Heart right ventricle (tissue), 16 donors: ENCODE measurements at regions not wholly inside any gene's neighbourhood (a gene's known extent, or its start where the extent isn't known, plus 50 kb on each side); places are given as distances from the start of the nearest gene placed in this dataset.

ENCODE experiments used
- ATAC-seq, 8 donors: fragments of 200-7000 bp; cut with Tn5 transposase; one replicate each; pipeline ENCODE4 v1.9.1; 2020; ENCODE audit warnings: mild to moderate bottlenecking in 8 of 8, moderate library complexity in 8 of 8, moderate number of reproducible peaks in 1 of 8
- DNase-seq, 2 donors: peaks; one replicate each; pipeline ENCODE4 v3.0.0-alpha.2; 2020
- H3K27ac ChIP-seq, 10 donors: fragments of 200-600 bp; sonication (generic) in 2 of 10; one replicate each; pipeline versions ENCODE4 v1.5.0 to v1.8.0; 2020 to 2022; ENCODE audit warnings: mild to moderate bottlenecking in 3 of 10
- H3K27me3 ChIP-seq, 7 donors: fragments of 200-600 bp; one replicate each; pipeline ENCODE4 v1.8.0; 2021 to 2022; ENCODE audit warnings: mild to moderate bottlenecking in 2 of 7
- H3K36me3 ChIP-seq, 9 donors: fragments of 200-600 bp; sonication (generic) in 1 of 9; one replicate each; pipeline versions ENCODE4 v1.5.0 to v1.8.0; 2020 to 2022; ENCODE audit warnings: mild to moderate bottlenecking in 2 of 9
- H3K4me1 ChIP-seq, 9 donors: fragments of 200-600 bp; sonication (generic) in 1 of 9; one replicate each; pipeline versions ENCODE4 v1.5.0 to v1.8.0; 2020 to 2022; ENCODE audit warnings: mild to moderate bottlenecking in 4 of 9
- H3K4me3 ChIP-seq, 10 donors: fragments of 200-600 bp; sonication (generic) in 2 of 10; one replicate each; pipeline versions ENCODE4 v1.5.0 to v1.8.0; 2020 to 2022; ENCODE audit warnings: mild to moderate bottlenecking in 7 of 10, moderate library complexity in 2 of 10
- H3K9me3 ChIP-seq, 11 donors: fragments of 200-600 bp in 10 of 11; sonication (generic) in 2 of 11; one replicate each; pipeline versions ENCODE4 v1.5.0 to v1.8.0; 2013 to 2022; ENCODE audit warnings: mild to moderate bottlenecking in 2 of 11, control low read depth in 1 of 11, moderate library complexity in 1 of 11
- CTCF ChIP-seq, 9 donors: fragments of 200-600 bp; sonication (generic) in 2 of 9; IDR thresholded peaks; one replicate each; pipeline versions ENCODE4 v1.5.0 to v1.8.0; 2021 to 2022; ENCODE audit warnings: antibody characterized with exemption in 9 of 9, mild to moderate bottlenecking in 5 of 9, moderate library complexity in 1 of 9
- WGBS, 2 donors: extraction: QIAGEN DNeasy Blood & Tissue Kit; methylation state at CpG; one replicate each; pipeline ENCODE4 v1.1.7; 2013; ENCODE audit warnings: inconsistent platforms in 1 of 2; 5-methylcytosine and 5-hydroxymethylcytosine counted together
- intact Hi-C, 10 donors: fragments of 100-400 bp; cut with DNase I; formaldehyde crosslinking; loops; one replicate each; pipeline versions ENCODE4 v1.11.1 to v1.14.2; 2022
- donor health status: Arrhythmogenic right ventricular cardiomyopathy.
- donor health status: ischemic (EF 13 %, LVEDD 7.1; RV severe dilation, severe dysfunction).
- donor health status: healthy with polysubstance abuse.
- donor health status: DM: no; HTN: yes; CAD: no.
- donor health status: DM: no; HTN: no; CAD: no.
- donor health status: ischemic (EF 25% LVEDD 6.9; RV normal size, moderate dysfunction).
- donor health status: ischemic (EF 25% LVEDD 5.7; RV mildly dilated, moderate dysfunction).
- donor health status: healthy.
- donor health status: DM: yes; HTN: yes; CAD: no.
- donor health status: Ischemic cardiomyopathy.
- donor health status: ischemic (EF 35%, LVEDD 5.7; RV mildly dilated, moderate dysfunction).
- donor health status: nonischemic (EF 11% LVEDD 7.7; RV severe dilation, severe dysfunction).
- donor health status: DM: yes; HTN: yes; CAD: no.
- donor health status: PGD.
- donor health status: ischemic (EF 29% LVEDD 5.4; RV normal size, mild dysfunction).
- donor health status: nonischemic (EF 23%, LVEDD 6.1; RV moderate dilation, normal function).

DNA sequence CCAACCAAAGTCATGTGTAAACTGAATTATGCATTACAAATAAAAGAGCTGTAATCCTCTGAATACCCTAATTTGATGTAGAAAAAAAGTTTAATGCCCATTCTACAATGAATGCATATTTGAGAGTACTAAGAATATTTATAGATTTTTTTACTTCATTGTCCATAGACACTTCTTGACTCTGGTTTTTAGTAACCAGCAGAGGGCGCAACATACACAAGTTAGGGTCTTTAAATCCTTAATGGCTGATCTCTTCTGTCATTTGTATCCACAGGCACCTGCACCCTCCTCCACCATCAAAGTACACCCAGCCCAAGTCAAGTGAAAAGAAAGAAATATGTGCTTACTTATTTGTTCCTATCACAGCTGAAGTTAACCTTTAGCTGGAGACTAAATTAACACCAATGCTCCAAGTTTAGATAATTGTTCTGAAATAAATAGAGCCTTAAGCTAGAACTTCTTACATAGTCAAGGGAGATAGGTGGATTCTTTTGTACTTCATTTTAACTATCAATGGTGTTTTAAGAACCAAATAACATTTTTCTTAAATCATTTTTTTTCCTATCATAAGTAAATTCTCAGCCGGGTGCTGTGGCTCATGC is 524.2 kb upstream of the DAB2 start:
- ATAC-seq (peak in 7 of 8 donors; percentile 66 to 79 (median 73)), DNase-seq (peak in 1 of 2 donors; percentile 64)
- Histone ChIP-seq H3K4me3 (no peak overlapping the region), H3K36me3 (no peaks in the 10 kb centered on the region), H3K27ac (no peak overlapping the region), H3K4me1 (peaks cover 0 to 24% (median 0%) of the 10 kb centered on the region in 9 donors), H3K27me3 (no peaks in the 10 kb centered on the region), H3K9me3 (peaks cover 0 to 11% (median 0%) of the 10 kb centered on the region in 11 donors)
- WGBS, 2 donors, result 48 to 50% methylated on average over 2 of the region's 2 CpGs
- peak; percentile 59 to 81 (median 74) for TF ChIP-seq CTCF (IDR thresholded peaks at IDR 0.05)
- intact Hi-C loops, result loop anchor here in 8 of 10 donors (2.0 to 10.0 kb wide), 8 partner anchors 354 to 788 kb away; no protein-coding TSS in a partner anchor

- Histone ChIP-seq H3K9me3 (peaks cover 0 to 11% (median 0%) of the 10 kb centered on the region in 11 donors), H3K27me3 (no peaks in the 10 kb centered on the region), H3K4me1 (peaks cover 0 to 24% (median 0%) of the 10 kb centered on the region in 9 donors), H3K4me3 (no peak overlapping the region), H3K36me3 (no peaks in the 10 kb centered on the region), H3K27ac (peak overlapping the region in 1 of 10 donors; percentile 66)
- 76 to 86% methylated on average over 1 of the region's 1 CpG for WGBS, 2 donors
- ATAC-seq, result no peak
- DNase-seq, result no peak
- no peak for TF ChIP-seq CTCF (IDR thresholded peaks at IDR 0.05)
- intact Hi-C loops, result loop anchor here in 8 of 10 donors (2.0 to 10.0 kb wide), 8 partner anchors 354 to 789 kb away; no protein-coding TSS in a partner anchor
These were observed 523.6 kb upstream of the DAB2 start for GRCh38 chr5:39948341-39948740.

GRCh38 chr5:39947657-39948056 is 522.9 kb upstream of the DAB2 start:
- no peak overlapping the region for H3K4me3 ChIP-seq
- peak overlapping the region in 1 of 10 donors; percentile 66 for H3K27ac ChIP-seq
- DNase-seq (no peak), ATAC-seq (peak in 2 of 8 donors; percentile 44 to 50)
- no peaks in the 10 kb centered on the region for H3K36me3 ChIP-seq
- WGBS, 2 donors, result 69 to 70% methylated on average over 1 of the region's 1 CpG
- H3K27me3 ChIP-seq, result no peaks in the 10 kb centered on the region
- TF ChIP-seq CTCF (IDR thresholded peaks at IDR 0.05), result no peak
- intact Hi-C loops, result loop anchor here in 8 of 10 donors (2.0 to 10.0 kb wide), 8 partner anchors 353 to 790 kb away; no protein-coding TSS in a partner anchor
- peaks cover 0 to 24% (median 0%) of the 10 kb centered on the region in 9 donors for H3K4me1 ChIP-seq
- H3K9me3 ChIP-seq, result peaks cover 0 to 11% (median 0%) of the 10 kb centered on the region in 11 donors

DNA sequence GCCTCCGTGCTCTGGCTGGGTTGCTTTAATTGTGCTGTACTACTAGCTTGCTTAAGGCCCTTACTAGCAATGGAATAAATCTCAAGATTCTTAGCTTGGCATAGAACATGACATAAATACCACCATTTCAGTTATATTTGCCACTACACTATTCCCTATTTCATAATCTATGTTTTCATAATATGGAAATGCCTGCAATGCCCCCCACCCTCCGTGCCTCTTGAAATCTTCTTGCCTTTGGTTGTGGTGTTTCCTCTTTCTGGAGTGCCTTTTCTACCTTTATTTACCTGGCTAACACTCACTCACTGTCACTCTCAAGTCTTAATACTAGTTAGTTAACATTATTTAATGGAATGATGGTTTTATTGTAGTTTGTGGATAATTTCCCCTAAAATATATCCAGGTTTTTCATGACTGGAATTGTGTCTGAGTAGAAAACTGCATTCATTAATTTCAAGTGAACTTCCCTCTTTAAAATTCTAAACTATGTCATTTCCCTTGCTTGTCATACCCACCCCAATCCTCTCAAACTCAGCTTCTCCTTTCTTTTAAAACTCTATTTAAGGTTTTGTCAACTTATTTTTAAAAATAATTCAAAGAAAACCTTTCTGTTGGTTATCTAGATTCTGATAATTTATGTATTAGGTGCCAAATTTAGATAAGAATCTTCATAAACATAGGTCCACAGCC is 521.7 kb upstream of the DAB2 start:
- WGBS, 2 donors, result 81 to 84% methylated on average over 2 of the region's 2 CpGs
- H3K27ac ChIP-seq, result peak overlapping the region in 1 of 10 donors; percentile 66
- DNase-seq, result no peak

More for the DNA sequence above, 521.7 kb upstream of the DAB2 start:
- Histone ChIP-seq H3K4me3 (no peak overlapping the region), H3K27me3 (no peaks in the 10 kb centered on the region), H3K36me3 (no peaks in the 10 kb centered on the region), H3K9me3 (peaks cover 0 to 4% (median 0%) of the 10 kb centered on the region in 11 donors), H3K4me1 (peaks cover 0 to 24% (median 0%) of the 10 kb centered on the region in 9 donors)
- ATAC-seq, result no peak
- no peak for TF ChIP-seq CTCF (IDR thresholded peaks at IDR 0.05)
- intact Hi-C loops, result loop anchor here in 8 of 10 donors (2.0 to 10.0 kb wide), 7 partner anchors 352 to 791 kb away; no protein-coding TSS in a partner anchor
